ENCODE measurements at regions not wholly inside any gene's neighbourhood (a gene's known extent, or its start where the extent isn't known, plus 50 kb on each side); places are given as distances from the start of the nearest gene placed in this dataset.

DNA sequence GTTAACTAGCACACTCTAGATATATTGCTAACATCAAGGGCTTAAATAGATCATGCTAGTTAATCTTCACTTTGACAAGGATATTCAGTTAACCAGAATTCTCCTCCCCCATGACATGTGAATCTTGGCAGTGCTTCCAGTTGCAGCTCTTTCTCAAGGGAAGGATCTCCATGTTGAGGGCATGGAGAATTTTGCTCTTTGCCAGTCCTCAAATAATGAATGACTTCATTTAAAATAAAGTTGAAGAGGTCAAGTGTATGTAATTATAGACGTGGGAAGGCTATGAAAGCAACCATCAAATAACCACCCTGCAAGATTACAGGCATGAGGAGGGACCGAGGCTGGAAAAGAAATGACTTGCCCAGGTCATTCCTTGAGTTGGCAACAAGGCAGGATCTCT, 87.3 kb upstream of the CPEB2 start:
- DNase-seq (ENCODE audit: low read depth) = no peak
- H3K4me3 ChIP-seq (ENCODE audit: control insufficient read depth, low read depth, low read length) = no peak overlapping the region
- TF ChIP-seq, protein P1, sequence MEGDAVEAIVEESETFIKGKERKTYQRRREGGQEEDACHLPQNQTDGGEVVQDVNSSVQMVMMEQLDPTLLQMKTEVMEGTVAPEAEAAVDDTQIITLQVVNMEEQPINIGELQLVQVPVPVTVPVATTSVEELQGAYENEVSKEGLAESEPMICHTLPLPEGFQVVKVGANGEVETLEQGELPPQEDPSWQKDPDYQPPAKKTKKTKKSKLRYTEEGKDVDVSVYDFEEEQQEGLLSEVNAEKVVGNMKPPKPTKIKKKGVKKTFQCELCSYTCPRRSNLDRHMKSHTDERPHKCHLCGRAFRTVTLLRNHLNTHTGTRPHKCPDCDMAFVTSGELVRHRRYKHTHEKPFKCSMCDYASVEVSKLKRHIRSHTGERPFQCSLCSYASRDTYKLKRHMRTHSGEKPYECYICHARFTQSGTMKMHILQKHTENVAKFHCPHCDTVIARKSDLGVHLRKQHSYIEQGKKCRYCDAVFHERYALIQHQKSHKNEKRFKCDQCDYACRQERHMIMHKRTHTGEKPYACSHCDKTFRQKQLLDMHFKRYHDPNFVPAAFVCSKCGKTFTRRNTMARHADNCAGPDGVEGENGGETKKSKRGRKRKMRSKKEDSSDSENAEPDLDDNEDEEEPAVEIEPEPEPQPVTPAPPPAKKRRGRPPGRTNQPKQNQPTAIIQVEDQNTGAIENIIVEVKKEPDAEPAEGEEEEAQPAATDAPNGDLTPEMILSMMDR (conservative IDR thresholded peaks at IDR 0.05; ENCODE audit: control insufficient read depth, insufficient read depth, low read depth, low read length) = no peak

DNA sequence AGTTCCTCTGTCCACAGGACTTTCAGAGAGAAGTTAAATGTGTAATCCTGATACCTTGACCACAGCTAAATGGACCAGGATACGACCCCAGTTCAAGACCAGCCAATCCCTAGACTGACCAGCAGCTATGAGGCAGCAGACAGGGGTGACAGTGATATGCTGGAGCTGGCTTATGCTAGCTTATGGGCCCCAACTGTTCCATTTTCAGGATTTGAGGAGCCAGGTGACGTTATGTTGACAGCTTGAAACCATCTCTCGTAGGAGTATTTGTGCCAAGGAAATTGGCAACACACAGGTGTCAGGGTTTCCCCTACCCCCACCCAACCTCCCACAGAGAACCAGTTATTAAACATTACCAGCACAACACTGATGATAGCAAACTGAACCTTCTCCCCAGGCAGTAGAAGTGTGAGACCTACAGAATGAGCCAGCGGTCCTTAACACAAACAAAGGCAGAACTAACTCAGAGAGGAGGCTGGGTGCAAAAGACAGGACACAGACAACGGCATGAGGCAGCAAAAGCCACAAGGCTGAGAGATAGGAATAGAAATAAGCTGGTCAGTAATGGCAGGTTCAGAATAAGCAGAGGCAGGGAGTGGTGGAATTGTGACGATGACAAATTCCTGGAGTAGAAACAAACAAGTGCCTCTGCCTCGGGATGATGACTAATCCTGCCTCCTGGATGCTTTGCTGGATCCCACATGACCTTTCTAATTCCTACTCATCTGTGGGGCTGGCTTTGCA, 85.6 kb upstream of the CPEB2 start:
- H3K4me3 ChIP-seq (ENCODE audit: control insufficient read depth, low read depth, low read length) = no peak overlapping the region
- DNase-seq (ENCODE audit: low read depth) = peak; percentile 80
- TF ChIP-seq, protein P1 (conservative IDR thresholded peaks at IDR 0.05; ENCODE audit: control insufficient read depth, insufficient read depth, low read depth, low read length) = no peak

DNA sequence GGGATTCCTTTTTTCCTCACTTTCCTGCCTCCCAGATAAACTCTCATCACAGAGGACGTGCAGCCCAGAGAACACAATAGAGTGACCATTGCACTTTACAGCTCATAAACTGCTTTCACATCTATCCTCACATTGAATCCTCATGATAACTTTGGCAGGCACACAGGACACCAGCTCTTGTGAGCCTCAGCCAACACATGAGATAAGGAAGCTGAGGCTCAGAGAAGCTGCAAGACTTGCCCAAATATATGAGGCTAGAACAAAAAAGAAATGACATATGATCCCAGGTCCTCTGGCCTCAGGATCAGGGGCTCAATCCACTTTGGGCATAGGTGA, 85.0 kb upstream of the CPEB2 start:
- TF ChIP-seq, protein P1 (conservative IDR thresholded peaks at IDR 0.05; ENCODE audit: control insufficient read depth, insufficient read depth, low read depth, low read length) = no peak
- no peak for DNase-seq (ENCODE audit: low read depth)
- no peak overlapping the region for H3K4me3 ChIP-seq (ENCODE audit: control insufficient read depth, low read depth, low read length)

DNA sequence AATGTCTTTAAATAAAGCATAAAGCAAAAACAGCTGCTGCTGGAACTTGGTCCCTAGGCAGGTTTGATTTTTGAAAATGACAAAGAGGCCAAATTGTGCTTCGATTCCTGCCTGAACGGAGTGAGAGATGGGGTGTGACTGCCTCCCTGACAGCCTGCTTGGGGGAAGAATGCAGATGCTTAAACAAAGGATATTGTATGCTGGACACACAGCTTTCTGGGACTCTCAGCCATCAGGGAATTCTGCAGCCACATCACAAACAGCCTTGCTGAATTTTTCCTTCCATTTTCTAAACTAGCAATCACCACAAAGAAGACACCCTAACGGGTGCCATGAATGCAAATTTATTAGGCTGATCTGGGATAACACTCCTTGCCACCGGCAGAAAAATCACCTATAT, 83.9 kb upstream of the CPEB2 start:
- DNase-seq (ENCODE audit: low read depth) = no peak
- TF ChIP-seq, protein P1 (conservative IDR thresholded peaks at IDR 0.05; ENCODE audit: control insufficient read depth, insufficient read depth, low read depth, low read length) = no peak
- no peak overlapping the region for H3K4me3 ChIP-seq (ENCODE audit: control insufficient read depth, low read depth, low read length)

DNA sequence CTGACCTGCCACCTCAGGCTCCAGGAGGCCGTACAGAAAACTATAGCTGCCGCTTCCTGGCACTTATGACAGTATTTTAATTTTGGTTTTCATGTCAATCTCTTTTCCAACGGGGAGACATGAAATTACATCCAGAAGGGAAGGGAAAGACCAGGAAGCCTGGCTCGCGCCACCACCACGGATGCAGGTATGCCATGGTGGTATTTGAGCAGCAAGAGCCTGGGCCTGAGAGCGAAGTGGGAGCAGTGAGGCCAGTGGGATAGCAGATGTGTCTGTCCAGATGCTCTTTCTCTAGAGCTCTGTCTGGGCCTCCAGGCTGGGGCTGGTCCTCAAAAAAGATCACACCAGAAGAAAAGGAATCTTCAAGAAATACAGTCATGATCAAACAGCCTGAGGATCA, 82.5 kb upstream of the CPEB2 start:
- no peak for DNase-seq (ENCODE audit: low read depth)
- TF ChIP-seq, protein P1 (conservative IDR thresholded peaks at IDR 0.05; ENCODE audit: control insufficient read depth, insufficient read depth, low read depth, low read length) = no peak

DNA sequence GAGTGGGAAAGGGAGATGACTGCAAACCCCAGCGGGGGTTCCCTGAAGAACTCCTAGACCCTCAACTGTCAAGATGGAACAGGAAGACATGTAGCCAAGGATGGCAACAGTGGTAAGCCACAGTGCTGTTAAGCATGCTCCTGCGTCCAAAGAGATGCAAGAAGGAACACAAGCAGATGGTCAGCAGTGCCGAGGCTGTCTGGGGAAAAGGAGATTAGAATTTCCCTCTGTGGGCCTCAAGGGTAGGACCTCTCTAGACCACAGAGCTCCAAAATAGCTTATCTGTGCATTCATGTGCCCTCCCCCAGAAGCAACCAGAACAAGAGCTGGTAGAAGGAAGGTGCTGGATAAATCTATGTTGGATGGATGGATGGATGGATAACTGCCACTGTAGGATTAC, 82.0 kb upstream of the CPEB2 start:
- no peak for DNase-seq (ENCODE audit: low read depth)
- TF ChIP-seq, protein P1 (conservative IDR thresholded peaks at IDR 0.05; ENCODE audit: control insufficient read depth, insufficient read depth, low read depth, low read length) = no peak

More for the DNA sequence above, 82.5 kb upstream of the CPEB2 start:
- no peak overlapping the region for H3K4me3 ChIP-seq (ENCODE audit: control insufficient read depth, low read depth, low read length)

More for the DNA sequence above, 82.0 kb upstream of the CPEB2 start:
- H3K4me3 ChIP-seq (ENCODE audit: control insufficient read depth, low read depth, low read length) = no peak overlapping the region

All from fibroblast of mammary gland (primary cell).